ENCODE measurements at regions not wholly inside any gene's neighbourhood (a gene's known extent, or its start where the extent isn't known, plus 50 kb on each side); places are given as distances from the start of the nearest gene placed in this dataset.
"Not testable (repeated sequence)": the region's sequence is repeated elsewhere in the genome, so short reads cannot be mapped to it uniquely, and the experiment has no call there.

DNA sequence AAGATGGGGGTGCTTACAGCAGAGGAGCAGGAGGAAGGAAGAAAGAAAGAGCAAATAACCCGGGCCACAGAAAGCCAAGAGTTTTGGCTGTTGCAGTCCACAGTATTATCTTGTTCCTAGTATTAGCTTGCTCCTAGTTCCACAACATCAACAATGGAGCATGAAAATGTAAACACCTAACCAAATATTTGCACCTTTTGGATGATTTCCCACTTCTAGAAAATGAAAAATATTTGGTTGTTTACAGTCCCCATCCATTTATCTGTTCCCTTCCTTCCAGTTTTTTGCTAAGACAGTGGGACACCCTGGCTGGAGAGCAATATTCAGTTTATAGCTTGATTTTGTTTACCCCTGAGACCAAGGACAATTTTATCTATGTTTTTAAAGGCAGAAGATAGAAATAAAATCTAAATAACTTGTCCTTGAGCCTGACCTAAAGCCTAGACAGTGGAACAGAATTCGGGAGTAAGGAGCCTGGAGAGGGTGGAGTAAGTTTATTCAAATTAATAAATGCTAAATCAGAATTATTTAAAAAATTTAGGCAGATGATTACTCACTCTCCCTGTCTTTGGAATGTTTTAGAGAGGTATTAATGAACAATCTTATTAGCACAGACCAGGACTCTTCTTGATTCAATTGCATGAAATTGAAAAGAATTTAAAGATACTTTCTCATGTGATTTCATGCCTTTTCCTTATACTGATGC is 51.6 kb downstream of the RESF1 start:
- DNase-seq (ENCODE audit: low read depth), result no peak

DNA sequence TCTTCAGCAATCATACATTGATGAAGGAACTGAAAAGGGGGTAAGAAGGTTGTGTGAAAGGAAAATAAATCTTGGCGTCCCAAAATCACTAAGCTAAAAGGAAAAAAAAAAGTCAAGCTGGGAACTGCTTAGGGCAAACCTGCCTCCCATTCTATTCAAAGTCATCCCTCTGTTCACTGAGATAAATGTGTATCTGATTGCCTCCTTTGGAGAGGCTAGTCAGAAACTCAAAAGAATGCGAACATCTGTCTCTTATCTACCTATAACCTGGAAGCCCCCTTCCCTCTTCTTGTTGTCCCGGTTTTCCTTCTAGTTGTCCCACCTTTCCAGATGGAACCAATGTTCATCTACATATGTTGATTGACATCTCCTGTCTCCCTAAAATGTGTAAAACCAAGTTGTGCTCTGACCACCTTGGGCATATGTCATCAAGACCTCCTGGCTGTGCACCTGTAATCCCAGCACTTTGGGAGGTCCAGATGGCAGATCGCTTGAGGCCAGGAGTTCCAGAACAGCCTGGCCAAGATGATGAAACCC is 53.1 kb downstream of the RESF1 start:
- DNase-seq (ENCODE audit: low read depth), result no peak

DNA sequence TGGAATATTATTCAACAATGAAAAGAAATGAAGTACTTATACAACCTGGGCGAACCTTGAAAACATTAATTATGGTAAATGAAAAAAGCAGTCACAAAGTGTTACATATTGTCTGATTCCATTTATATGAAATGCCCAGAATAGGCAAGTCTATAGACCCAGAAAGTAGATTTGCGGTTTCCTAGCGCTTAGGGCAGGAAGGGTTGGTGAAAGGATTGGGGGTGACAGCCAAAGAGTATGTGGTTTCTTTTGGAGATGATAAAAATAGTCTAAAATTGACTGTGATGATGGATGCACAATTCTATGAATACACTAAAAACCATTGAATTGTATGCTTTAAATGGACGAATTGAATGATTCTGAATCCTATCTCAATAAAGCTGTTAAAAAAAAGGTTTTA is 55.8 kb downstream of the RESF1 start:
- DNase-seq (ENCODE audit: low read depth), result no peak

DNA sequence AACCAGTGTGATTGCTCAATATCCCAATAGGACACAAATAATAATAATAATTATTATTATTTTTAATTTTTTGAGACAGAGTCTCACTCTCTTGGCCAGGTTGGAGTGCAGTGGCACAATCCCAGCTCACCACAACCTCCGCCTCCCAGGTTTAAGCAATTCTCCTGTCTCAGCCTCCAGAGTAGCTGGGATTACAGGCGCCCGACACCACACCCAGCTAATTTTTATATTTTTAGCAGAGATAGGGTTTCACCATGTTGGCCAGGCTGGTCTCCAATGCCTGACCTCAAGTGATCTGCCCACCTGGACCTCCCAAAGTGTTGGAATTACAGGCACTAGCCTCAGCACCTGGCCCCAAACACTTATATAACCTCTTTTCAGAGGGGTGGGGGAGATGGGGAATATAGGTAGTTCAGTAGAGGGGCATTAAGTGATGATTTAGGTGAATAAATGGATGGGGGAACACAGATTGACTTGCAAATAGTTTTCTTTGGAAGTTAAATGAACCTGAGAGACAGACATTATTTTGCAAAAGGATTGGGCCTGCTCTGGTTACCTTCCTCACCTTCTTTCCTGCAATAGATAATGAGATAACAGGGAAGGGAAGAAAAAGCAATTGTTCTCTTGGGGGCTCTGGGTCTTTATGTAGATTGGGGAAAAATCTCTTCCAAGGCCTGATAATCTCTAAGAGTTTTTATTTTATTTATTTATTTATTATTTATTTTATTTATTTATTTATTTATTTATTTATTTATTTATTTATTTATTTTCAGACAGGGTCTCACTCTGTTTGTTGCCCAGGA is 57.7 kb downstream of the RESF1 start:
- no peak for DNase-seq (ENCODE audit: low read depth)

DNA sequence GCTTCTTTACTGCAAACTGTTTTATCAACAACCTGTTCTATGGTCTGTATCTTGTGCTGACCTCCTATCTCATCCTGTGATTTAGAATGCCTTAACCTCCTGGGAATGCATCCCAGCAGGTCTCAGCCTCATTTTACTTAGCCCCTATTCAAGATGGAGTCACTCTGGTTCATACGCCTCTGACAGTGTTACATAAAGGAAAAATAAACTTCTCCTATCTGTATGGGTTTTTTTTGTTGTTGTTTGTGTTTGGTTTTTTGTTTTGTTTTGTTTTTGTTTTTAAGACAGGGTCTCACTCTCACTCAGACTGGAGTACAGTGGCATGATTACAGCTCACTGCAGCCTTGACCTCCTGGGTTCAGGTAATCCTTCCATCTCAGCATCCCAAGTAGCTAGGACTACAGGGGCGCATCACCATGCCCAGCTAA is 62.1 kb downstream of the RESF1 start:
- DNase-seq (ENCODE audit: low read depth), result no peak

DNA sequence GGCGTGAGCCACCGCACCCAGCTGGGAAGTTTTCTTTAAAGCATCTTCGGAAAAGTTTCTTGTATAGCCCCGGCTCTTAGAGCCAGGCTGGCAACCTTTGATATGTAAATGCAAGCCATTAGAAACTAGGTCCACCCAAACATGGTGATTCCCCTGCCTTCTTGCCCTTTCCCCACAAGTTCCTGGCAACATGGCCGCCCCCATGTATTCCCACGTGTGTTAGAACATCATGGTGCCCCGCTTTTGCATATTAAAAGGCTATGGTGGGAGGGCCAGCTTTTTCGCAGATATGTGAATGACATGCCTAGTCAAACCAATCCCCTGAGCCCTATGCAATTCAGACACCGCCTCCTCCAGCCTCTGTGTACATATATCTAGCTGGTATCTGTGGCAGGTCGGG is 63.2 kb downstream of the RESF1 start:
- DNase-seq (ENCODE audit: low read depth), result not testable (repeated sequence)

DNA sequence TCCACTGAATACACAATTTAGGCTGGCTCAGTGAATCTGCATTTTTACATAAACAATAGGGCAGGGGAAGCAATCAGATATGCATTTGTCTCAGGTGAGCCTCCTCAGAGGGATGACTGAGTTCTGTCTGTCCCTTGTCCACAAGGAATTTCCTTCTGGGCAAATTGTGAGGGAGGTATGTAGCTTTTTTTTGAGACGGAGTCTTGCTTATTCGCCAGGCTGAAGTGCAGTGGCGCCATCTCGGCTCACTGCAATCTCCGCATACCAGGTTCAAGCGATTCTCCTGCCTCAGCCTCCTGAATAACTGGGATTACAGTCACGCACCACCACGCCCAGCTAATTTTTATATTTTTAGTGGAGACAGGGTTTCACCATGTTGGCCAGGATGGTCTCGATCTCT is 64.6 kb downstream of the RESF1 start:
- not testable (repeated sequence) for DNase-seq (ENCODE audit: low read depth)

DNA sequence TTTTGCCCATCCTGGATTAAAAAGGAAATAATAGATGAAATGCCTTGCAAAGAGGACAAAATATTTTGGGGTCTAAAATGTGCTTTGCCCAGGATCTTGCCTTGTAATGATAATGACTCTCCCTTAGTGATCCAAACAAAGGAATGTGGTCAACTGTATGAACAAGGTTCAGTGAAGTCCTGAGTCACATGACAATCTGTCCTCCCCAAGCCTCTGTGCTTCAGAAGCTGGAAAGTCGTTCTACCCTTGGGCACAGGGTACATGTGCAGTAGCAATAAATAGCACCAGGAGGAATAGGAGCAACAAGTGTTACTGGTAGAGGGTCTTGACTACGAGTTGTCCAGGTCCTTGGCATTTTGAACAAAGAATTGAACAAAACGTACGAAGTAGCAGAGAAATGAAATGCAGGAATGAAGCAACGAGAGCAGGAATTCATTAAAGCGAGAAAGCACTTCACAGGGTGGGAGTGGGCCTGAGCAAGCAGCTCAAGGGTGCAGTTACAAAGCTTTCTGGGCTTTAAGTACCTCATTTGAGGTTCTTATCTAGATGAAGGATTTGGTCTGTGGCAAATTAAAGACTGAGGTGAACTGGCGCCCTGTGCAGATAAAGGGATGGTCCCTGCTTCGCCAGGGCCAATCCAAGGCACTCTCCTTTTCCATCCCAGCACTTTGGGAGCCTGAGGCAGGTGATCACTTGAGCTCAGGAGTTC is 65.8 kb downstream of the RESF1 start:
- no peak for DNase-seq (ENCODE audit: low read depth)

DNA sequence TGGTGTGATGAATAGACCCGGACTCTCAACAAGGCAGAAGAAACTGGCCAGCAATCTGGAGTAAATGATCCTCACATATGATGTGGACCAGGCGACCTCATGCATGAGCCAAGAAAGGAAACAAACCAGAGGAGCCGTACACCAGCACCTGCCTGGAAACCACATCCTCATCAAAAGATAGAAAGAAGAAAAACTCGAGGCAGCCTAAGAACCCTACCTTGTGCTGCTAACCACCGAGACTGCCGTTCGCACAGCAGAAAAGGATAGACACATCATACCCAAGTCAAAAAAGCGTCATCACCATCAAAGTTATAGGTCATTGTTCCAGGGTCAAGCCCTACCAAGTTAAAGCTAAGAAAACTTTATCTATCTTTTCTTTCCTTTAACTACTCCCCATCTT is 66.7 kb downstream of the RESF1 start:
- no peak for DNase-seq (ENCODE audit: low read depth)

DNA sequence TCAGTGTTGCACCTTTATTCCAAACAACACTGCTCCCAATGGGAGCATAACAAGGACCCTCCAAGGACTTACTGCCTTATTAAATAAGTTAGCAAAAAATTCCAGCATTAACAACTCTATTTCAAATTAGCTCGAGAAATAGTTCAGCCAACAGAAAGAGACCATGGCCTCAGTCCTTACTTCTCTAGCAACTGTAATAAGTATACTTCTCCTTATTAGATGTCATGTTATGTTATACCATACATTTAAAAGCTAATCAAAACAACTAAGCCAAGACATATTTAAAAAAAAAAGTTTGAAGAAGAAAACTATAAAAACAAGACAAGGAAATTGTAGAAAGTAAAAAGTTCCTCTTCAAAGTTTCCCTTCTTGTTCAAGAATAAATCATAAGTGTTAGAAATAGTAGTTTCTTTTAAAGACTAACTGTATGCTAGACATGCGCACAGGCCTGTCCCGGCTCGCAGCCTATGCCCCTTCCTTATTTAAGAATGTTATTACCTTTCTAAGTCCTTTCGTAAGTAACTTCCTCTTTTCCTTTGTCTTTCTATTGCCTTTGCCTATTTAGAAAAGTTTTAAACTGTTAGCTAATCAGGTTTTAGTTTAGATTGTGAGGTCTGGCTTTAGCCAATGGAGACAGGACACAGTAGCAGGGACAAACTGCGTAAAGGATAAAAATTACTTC is 68.6 kb downstream of the RESF1 start:
- no peak for DNase-seq (ENCODE audit: low read depth)

DNA sequence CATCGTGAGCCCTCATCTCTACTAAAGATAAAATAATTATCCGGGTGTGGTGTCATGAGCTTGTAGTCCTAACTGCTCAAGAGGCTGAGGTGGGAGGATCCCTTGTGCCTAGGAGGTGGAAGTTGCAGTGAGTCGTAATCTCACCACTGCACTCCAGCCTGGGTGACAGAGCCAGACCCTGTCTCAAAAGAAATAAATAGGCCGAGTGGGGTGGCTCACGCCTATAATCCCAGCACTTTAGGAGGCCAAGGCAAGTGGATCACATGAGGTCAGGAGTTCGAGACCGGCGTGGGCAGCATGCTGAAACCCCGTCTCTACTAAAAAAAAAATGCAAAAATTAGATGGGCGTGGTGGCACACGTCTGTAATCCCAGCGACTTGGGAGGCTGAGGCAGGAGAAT is 70.9 kb downstream of the RESF1 start:
- DNase-seq (ENCODE audit: low read depth), result no peak

DNA sequence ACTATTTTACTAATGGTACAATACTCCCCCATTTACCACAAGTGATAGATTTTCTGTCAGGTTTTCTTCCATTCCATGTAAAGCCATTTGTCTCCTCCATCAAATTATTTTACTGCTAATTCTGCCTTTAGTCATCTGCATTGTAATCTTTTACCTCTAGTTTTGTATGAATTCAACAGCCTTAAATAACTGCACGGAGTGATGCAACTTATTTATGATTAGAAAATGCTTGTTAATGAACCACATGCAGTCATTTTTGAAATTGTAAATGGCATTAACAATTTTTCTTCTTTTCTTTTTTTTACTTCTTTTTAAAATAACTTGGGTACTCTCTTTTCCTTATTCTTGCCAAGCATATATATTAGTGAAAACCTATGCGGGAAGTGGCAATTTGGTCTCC is 71.5 kb downstream of the RESF1 start:
- no peak for DNase-seq (ENCODE audit: low read depth)

DNA sequence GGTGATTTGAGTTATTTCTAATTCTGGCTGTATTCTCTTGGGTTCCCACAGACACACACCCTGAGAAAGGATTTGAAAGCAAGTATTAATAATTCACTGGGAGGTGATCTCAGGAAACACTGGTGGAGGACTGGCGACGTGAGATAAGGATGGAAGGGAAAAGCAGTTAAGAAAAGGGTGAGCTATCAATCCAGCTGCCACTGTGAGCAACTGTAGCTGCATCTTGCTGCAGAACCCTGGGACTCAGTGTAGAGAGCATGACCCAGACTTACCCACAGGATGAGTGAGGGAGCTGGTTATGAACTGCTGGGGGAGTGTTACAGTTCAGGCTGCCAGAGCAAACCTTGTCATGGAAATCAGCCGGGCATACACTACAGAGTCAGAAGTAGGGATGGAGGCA is 71.9 kb downstream of the RESF1 start:
- no peak for DNase-seq (ENCODE audit: low read depth)

DNA sequence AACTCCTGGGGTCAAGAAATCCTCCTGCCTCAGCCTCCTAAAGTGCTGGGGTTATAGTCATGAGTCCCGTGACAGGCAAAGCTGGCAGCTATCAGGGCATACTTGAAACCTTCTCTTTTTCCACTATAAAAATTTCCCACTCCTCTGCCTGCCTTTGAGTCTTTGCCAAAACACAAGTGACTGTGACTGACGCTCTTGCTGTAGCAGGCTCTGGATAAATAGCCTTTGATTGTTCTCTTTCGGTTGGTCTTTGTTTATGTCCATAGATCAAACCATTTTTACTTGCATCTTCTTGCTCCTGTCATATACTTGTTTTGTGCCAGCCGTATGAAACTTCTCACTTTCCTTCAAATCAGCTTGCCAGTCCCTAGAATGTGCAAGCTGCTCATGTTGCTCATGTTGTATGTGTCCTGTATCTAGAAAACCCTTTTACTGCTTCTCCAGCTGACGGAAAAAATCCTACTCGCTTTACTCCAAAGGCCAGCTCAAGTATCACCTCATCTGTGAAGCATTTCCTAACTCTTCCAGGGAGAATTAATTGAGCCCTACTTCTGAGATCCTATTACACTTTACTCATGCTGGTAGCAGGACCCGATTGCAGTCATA is 73.1 kb downstream of the RESF1 start:
- DNase-seq (ENCODE audit: low read depth), result no peak

DNA sequence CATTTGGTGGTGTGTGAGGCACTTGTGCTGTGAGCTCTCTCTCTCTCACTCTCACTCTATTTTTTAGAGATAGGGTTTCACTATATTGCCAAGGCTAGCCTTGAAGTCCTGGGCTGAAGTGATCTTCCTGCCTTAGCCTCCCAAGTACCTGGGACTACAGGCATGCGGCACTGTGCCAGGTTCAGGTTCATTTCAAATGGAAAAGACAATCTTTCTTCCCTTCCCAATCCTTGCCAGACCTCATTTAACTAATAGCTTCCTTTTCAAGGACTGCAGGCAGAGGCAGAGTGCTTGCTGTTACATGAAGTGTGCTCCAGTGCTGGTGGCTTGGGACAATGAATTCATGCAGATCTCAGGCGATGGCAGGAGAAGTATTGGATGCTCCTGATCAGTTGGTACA is 73.2 kb upstream of the BICD1 start:
- no peak for DNase-seq (ENCODE audit: low read depth)

DNA sequence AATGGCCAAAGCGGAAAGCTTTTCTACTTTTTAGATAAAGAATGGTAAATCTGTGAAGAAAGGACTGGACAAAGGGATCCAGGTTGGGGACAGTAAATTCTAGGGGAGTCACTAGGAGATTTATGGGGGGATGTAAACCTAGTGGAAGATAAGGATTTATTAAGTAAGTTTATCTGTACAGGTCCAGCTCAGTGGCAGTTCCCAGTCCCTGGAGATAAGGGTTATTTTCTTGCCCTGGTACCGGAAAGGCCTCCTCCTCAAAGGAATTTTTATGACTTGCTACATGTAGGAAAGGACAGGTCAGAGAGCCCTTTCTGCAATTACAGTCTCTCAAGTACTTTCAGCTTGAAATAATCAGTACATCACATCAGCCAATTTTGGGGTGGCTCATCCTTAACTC is 72.6 kb upstream of the BICD1 start:
- no peak for DNase-seq (ENCODE audit: low read depth)

DNA sequence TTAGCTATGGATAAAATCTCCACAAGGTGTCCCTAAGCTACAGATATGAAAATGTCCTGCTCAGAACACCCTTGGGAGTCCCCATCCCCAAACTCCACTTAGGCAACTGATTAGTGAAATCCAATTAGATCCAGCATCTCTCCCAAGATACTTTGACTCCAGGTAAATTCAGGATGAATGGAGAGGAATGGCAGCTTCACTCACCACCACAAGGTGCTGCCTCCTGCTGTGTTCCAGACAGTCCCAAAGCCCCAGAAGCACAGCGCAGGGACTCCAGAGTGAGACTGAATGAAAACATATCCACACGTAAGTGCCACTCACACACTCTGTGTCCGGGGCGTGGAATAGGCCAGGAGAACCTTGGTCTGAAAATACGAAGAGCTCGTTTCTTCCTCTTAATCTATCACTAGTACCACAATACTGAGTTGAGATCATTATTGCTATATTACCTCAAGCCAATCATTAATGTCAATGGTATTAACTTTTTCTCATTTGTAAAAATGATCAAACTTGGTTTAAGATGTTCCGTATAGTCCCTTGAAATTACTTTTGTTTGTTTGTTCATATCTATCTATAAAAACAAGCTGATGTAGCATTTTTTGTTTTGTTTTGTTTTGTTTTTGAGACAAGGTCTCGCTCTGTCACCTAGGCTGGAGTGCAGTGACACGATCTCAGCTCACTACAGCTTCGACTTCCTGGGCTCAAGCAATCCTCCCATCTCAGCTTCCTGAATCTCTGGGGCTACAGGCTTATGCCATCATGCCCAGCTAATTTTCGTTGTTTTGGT is 70.0 kb upstream of the BICD1 start:
- no peak for DNase-seq (ENCODE audit: low read depth)

DNA sequence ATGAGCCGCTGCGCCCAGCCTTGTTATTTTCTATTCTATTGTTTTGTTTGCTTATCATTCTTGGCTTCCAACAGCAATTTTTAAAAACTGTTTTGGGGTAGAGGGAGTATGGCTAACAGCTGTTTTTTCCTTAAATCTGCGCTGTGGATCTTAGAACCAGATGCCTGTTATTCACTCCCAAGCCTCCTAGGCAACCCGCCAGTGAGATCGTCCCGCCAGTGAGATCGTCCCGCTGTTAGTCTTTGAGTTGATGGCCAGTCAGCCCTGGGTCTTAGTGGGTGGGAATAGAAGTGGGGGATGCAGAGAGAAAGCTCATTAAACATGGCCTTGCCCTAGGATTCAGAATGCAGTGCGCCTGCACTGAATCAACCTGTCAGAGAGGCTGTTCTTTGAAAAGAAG is 67.3 kb upstream of the BICD1 start:
- no peak for DNase-seq (ENCODE audit: low read depth)

DNA sequence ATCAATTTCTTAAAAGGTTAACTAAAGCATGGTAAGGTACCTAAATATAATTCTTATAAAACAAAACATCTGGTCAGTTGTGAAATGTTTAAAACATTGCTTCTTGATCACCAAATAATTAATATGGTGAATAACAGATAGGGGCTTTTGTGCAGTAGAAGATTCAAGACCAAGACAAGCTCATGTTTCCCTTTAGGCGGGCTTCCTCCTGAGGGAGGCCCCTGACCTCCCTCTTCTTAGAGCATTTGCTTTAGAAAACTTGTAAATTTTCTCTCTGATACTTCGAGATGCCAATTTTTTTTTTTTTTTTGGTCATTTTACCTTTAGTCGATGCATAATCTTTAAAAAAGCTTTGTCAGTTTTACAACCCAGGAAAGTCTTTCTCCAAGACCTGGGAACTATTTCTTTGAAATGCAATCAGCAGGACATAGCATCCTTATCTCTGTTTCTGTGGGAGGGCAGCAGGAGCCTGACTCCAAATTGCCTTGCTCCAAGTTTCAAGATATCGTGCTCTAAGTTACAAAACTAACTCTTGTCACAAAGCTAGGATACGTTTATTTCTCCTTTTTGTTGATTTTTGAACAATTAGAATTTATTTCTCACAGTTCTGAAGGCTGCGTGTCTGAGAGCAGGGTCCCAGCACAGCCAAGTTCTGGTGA is 66.6 kb upstream of the BICD1 start:
- DNase-seq (ENCODE audit: low read depth), result no peak

DNA sequence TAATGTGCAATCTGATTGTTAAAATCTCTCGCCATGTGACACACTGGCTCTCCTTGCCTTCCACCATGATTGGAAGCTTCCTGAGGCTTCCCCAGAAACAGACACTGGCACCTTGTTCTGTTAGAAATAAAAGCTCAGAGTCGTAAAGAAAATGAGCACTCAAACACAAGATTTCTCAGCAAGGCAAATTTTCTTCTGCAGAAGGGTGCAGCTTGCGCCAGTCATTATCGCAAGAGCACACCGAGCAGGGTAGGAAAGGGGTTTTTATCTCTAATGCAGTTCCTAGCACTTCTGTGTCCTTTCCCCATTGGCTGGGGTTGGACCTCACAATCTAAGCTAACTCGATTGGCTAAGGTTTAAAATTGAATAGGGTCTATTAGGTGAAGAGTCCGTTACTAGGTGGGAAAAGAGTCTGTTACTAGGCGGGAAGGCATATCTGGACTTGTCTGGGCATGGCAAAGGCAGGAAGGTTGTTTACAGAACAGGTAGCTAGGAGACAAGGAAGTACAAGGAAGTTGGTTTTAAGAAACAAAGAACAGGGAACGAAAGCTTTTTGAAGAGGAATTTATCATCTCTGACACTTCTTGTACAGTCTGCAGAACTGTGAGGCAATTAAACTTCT is 62.6 kb upstream of the BICD1 start:
- DNase-seq (ENCODE audit: low read depth), result no peak

Measured in HS-27A (cell line).